Bronchial epithelial cell (primary cell): ENCODE measurements at regions not wholly inside any gene's neighbourhood (a gene's known extent, or its start where the extent isn't known, plus 50 kb on each side); places are given as distances from the start of the nearest gene placed in this dataset.

Experiments used
- DNase-seq: peaks from one replicate; pipeline ENCODE4 v3.0.0-alpha.2; 2010; ENCODE audit warnings: low read depth
- FAIRE-seq: peaks from 2 replicates; lab custom pipeline; 2011; peaks lifted over from hg19 to GRCh38; lab: Jason Lieb, UNC
- H3K27me3 ChIP-seq: 2 replicates; pipeline ENCODE4 v1.5.1; 2011; ENCODE audit warnings: low read length; ENCODE audit not compliant: control insufficient read depth, insufficient read depth
- H3K36me3 ChIP-seq: 2 replicates; pipeline ENCODE4 v1.5.1; 2011; ENCODE audit warnings: low read length; ENCODE audit not compliant: control insufficient read depth, insufficient read depth
- H3K4me3 ChIP-seq: 2 replicates; pipeline ENCODE4 v1.5.1; 2011; ENCODE audit warnings: mild to moderate bottlenecking, low read depth, low read length, control low read depth
- CTCF ChIP-seq: IDR thresholded peaks from 2 replicates; pipeline ENCODE4 v1.5.1; 2011; ENCODE audit warnings: mild to moderate bottlenecking, moderate library complexity, low read length, control low read depth, inconsistent platforms; ENCODE audit not compliant: insufficient read depth, severe bottlenecking

- DNase-seq (no peak), FAIRE-seq (no peak)
- no peak overlapping the region for H3K4me3 ChIP-seq
- H3K27me3 ChIP-seq = no peaks in the 10 kb centered on the region
- H3K36me3 ChIP-seq = no peaks in the 10 kb centered on the region
- TF ChIP-seq CTCF = no peak
These were observed 344.8 kb upstream of the USP15 start for GRCh38 chr12:61915420-61915819.

- DNase-seq (peak; percentile 12), FAIRE-seq (no peak)
- H3K27me3 ChIP-seq = no peaks in the 10 kb centered on the region
- H3K4me3 ChIP-seq = no peak overlapping the region
- TF ChIP-seq CTCF = no peak
- no peaks in the 10 kb centered on the region for H3K36me3 ChIP-seq
These were observed 343.4 kb upstream of the USP15 start for GRCh38 chr12:61916831-61917230.

DNA sequence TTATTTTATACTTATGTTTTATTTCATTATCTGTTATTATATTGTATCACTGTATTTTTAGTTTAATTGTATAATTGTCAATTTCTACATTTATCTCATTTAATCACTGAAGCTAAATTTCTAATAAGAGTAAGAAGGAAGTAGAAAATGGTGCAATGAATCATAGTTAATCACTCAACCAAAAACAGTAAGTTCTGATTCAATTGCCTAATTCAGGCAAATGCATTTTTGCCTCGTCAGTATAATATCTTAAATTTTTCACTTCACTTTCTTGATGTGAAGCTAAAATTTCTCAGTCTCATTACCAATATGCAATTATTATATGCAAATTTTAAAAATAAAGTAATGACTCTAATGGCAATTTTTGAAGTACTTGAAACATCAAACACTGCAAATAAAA, 340.5 kb upstream of the USP15 start:
- no peak for TF ChIP-seq CTCF
- no peaks in the 10 kb centered on the region for H3K36me3 ChIP-seq
- H3K27me3 ChIP-seq = no peaks in the 10 kb centered on the region
- no peak for FAIRE-seq
- H3K4me3 ChIP-seq = no peak overlapping the region
- no peak for DNase-seq

GRCh38 chr12:61920230-61920629, 340.0 kb upstream of the USP15 start:
- Histone ChIP-seq H3K4me3 (no peak overlapping the region), H3K36me3 (no peaks in the 10 kb centered on the region), H3K27me3 (no peaks in the 10 kb centered on the region)
- TF ChIP-seq CTCF = no peak
- DNase-seq = no peak
- FAIRE-seq = no peak

DNA sequence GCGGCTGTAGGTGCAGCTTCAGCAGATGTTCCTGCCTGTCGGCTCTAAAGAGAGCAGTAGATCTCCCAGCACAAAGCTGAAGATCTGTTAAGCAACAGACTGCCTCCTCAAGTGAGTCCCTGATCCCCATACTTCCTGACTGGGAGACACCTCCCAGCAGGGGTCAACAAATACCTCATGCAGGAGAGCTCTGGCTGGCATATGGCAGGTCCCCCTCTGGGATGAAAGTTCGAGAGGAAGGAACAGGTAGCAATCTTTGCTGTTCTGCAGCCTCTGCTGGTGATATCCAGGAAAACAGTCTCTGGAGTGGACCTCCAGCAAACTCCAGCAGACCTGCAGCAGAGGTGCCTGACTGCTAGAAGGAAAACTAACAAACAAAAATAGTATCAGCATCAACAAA, 337.1 kb upstream of the USP15 start:
- no peaks in the 10 kb centered on the region for H3K36me3 ChIP-seq
- TF ChIP-seq CTCF = no peak
- no peak for FAIRE-seq

DNA sequence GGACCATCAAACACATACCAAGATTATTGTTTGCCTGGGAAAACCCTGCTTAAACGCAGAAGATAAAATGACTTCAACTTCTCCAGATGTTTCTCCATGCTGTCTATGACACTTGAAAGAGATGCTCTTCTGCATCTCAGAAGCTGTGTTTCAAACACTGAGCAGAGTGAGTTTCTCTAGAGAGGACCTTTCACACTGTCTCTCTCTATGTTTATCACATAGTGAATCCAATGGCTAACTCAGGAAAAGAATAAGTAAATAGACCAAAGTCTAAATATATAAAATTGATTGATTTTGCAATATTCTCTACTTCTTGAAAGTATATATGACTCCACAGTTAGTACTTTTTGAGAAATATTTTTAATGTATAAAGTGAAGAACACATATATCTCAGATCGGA, 325.6 kb upstream of the USP15 start:
- TF ChIP-seq CTCF = no peak
- FAIRE-seq = no peak
- DNase-seq = no peak
- Histone ChIP-seq H3K27me3 (no peaks in the 10 kb centered on the region), H3K4me3 (no peak overlapping the region), H3K36me3 (no peaks in the 10 kb centered on the region)

More for the DNA sequence above, 337.1 kb upstream of the USP15 start:
- Histone ChIP-seq H3K27me3 (no peaks in the 10 kb centered on the region), H3K4me3 (no peak overlapping the region)
- no peak for DNase-seq
